KBM-7 (cell line): ENCODE measurements at regions not wholly inside any gene's neighbourhood (a gene's known extent, or its start where the extent isn't known, plus 50 kb on each side); places are given as distances from the start of the nearest gene placed in this dataset.

Experiments used
- DNase-seq: peaks from one replicate; pipeline ENCODE4 v3.0.0-alpha.2; 2015
- in situ Hi-C: fragments of 300-500 bp; cut with MboI; formaldehyde crosslinking; loops from 2 replicates; pipeline ENCODE4 v1.14.3; 2020; ENCODE audit warnings: low sequenced_read_pairs, low pct_unique_long_range_greater_than_20kb, mixed read lengths

GRCh38 chr4:23741681-23742191, 148.1 kb downstream of the PPARGC1A start:
- in situ Hi-C loops: no loop called here
- no peak for DNase-seq

- DNase-seq: no peak
- in situ Hi-C loops: no loop called here
Observed at GRCh38 chr4:23737571-23737970, 152.3 kb downstream of the PPARGC1A start.

DNA sequence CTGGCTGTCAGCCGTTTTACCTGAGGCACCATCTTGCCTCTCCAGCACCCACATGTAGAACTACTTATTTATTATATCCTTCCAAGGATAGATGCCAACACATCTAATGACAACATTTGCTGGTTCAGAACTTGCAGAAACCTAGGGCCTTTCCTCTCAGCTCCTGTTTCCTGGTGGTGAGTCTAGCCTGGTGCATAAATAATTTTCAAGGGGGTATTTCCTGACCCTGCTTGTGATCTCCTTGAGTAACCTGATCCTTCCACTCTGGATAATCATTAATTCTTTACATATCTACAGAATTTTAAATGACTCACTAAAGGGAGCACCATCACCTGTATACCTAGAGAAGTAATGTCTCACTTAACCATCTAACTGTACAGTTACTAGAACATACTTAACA, 153.4 kb downstream of the PPARGC1A start:
- DNase-seq: no peak
- in situ Hi-C loops: no loop called here

DNA sequence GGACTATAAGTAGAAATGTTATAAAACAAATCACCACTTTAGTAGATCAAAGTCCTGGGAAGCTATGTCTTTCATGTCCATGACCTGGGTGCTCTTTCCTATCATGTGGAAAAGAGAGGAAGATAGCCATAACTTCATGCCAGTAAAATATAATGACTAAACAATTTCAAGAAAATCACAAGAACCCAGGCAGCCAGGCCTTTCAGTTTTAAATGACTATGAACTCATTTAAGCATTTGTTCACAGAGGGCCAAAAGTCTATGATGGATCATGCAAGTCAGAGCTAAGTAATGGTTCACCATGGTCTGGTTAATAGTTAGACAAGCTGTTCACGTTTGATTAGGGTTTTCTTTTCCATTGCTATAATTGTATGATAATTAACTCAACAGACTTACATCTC, 155.8 kb downstream of the PPARGC1A start:
- in situ Hi-C loops: no loop called here
- no peak for DNase-seq

GRCh38 chr4:23733476-23733875, 156.4 kb downstream of the PPARGC1A start:
- in situ Hi-C loops: no loop called here
- no peak for DNase-seq

DNA sequence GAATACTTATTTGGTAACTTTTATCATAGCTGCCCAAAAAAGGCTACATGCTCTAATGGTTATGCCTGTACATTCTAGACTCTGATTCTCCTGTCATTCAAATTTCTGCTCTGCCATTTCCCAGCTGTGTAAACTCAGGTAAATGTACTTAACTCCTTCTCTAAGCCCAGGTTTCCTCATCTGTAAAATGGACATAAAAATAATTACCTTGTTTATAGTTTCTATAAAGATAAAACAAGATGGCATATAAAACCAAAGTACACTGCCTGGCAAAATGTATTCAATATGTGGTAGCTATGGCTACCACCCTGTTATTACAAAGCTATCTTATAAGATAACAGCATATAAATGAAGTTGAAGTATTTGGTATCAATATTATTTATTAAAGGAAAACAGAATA, 158.8 kb downstream of the PPARGC1A start:
- in situ Hi-C loops: no loop called here
- DNase-seq: no peak

DNA sequence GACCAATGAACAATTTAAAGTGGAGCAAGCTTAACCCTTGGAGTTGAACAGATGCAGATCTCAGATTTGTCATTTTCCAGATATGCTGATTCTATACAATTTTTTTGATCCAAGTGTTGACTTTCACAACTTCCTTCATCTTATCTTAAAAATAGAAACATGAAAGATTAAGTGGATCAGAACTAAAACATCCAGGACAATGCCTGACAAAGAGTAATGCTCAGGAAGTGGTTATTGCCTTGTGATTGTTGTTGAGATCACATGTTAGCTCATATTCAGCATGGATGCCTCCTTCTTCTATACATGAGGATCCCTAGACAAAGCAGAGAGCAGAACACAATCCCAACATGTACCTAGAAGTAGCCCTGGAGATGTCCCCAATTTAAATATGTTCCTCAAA, 160.9 kb downstream of the PPARGC1A start:
- no peak for DNase-seq
- in situ Hi-C loops: no loop called here

- no peak for DNase-seq
Observed at GRCh38 chr4:23728393-23728792, 161.5 kb downstream of the PPARGC1A start.

GRCh38 chr4:23720556-23720955, 169.3 kb downstream of the PPARGC1A start:
- in situ Hi-C loops: no loop called here
- DNase-seq: no peak

More at GRCh38 chr4:23728393-23728792, 161.5 kb downstream of the PPARGC1A start:
- in situ Hi-C loops: no loop called here

GRCh38 chr4:23718435-23718834, 171.4 kb downstream of the PPARGC1A start:
- no peak for DNase-seq
- in situ Hi-C loops: no loop called here

GRCh38 chr4:23717528-23718248, 172.2 kb downstream of the PPARGC1A start:
- in situ Hi-C loops: no loop called here
- DNase-seq: peak; percentile 44

- in situ Hi-C loops: no loop called here
- DNase-seq: no peak
Observed at GRCh38 chr4:23710298-23710697, 179.5 kb downstream of the PPARGC1A start.

DNA sequence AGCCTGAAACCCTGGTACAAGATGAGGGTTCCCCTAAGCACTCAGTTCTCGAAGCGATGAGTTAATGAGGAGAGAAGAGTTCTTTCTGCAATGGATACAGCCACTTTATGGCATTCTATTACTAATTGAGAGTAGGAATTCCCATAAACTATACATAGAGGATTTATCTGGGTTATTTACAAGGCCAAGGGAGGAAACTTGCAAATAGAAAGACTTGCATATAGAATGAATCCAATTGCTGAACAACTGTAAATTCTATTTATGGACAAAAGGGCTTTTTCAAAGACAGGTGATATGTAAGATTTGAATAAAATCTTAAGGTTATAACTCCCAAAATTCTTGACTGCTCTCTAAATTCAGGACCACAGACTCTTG, 182.2 kb downstream of the PPARGC1A start:
- DNase-seq: no peak
- in situ Hi-C loops: no loop called here

- DNase-seq: no peak
- in situ Hi-C loops: no loop called here
Observed at GRCh38 chr4:23706972-23707651, 182.7 kb downstream of the PPARGC1A start.

GRCh38 chr4:23700197-23700596, 189.7 kb downstream of the PPARGC1A start:
- in situ Hi-C loops: no loop called here
- DNase-seq: no peak

GRCh38 chr4:23697722-23698121, 192.1 kb downstream of the PPARGC1A start:
- DNase-seq: no peak
- in situ Hi-C loops: no loop called here

- in situ Hi-C loops: no loop called here
- DNase-seq: no peak
Observed at GRCh38 chr4:23697001-23697528, 192.8 kb downstream of the PPARGC1A start.

DNA sequence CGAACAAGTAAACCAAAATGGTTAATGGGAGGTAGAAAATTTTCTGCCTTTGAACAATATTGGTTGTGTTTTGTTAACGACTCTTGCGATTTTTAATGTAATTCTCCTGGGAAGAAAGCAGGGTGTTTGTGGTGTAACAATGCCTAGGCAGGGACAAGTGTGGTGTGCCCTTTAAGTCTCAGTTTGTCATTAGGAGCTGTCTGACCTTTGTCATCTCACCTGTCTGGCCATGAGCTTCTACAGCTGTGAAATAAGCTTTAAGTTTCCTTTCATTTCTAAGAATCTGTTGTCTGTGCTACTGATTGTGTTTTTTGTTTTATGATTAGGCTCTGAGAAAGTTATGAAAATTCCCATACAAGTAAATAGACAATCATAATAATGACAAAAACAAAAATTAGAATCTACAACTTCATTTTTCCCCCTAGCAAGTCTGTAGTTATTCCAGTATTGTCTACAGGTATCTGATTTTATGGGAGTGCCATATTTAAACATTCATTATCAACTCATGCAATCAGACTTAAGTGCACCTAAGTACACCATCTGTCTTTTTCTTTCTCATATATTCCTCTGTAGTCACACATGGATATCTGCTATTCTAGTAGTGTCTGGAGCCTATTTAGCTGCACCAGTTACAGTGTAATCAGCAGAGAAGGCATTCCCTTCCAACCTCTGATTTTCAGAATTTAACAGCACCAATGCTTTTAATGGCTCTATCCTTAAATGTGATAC, 203.5 kb downstream of the PPARGC1A start:
- no peak for DNase-seq
- in situ Hi-C loops: no loop called here

GRCh38 chr4:23685471-23685870, 204.4 kb downstream of the PPARGC1A start:
- in situ Hi-C loops: no loop called here

More at GRCh38 chr4:23685471-23685870, 204.4 kb downstream of the PPARGC1A start:
- no peak for DNase-seq
